Mucosa of descending colon (tissue), 3 donors: ENCODE measurements at regions not wholly inside any gene's neighbourhood (a gene's known extent, or its start where the extent isn't known, plus 50 kb on each side); places are given as distances from the start of the nearest gene placed in this dataset.

Source experiments
- ATAC-seq: fragments of 200-7000 bp; cut with Tn5 transposase; one replicate; pipeline ENCODE4 v1.9.1; 2020; ENCODE audit warnings: mild to moderate bottlenecking, moderate library complexity
- DNase-seq, 3 donors: peaks; one replicate each; pipeline ENCODE4 v3.0.0-alpha.2; 2020
- H3K36me3 ChIP-seq: fragments of 200-600 bp; one replicate; pipeline ENCODE4 v1.8.0; 2021; ENCODE audit warnings: low read depth, mild to moderate bottlenecking
- H3K4me1 ChIP-seq: fragments of 200-600 bp; one replicate; pipeline ENCODE4 v1.8.0; 2021; ENCODE audit warnings: low read depth, mild to moderate bottlenecking
- H3K4me3 ChIP-seq: fragments of 200-600 bp; one replicate; pipeline ENCODE4 v1.8.0; 2021; ENCODE audit warnings: mild to moderate bottlenecking
- H3K9me3 ChIP-seq: fragments of 200-600 bp; one replicate; pipeline ENCODE4 v1.8.0; 2021; ENCODE audit warnings: mild to moderate bottlenecking
- intact Hi-C, 2 donors: fragments of 100-400 bp; cut with DNase I in 1 of 2; cut with micrococcal nuclease in 1 of 2; formaldehyde crosslinking; loops; one replicate each; pipeline versions ENCODE4 v1.11.0 to v1.11.1; 2022; cut with DNase I, micrococcal nuclease
- TF ChIP-seq, protein P1 (sequence below): fragments of 200-600 bp; IDR thresholded peaks from one replicate; pipeline ENCODE4 v1.8.0; 2022; ENCODE audit warnings: antibody characterized with exemption, mild to moderate bottlenecking
- donor health status: DM: no; HTN: no; CAD: no; lungs with moderate emphysema.
- donor health status: DM: no; HTN: no; CAD: no.
- donor health status: DM: no; HTN: yes; CAD: no.

DNA sequence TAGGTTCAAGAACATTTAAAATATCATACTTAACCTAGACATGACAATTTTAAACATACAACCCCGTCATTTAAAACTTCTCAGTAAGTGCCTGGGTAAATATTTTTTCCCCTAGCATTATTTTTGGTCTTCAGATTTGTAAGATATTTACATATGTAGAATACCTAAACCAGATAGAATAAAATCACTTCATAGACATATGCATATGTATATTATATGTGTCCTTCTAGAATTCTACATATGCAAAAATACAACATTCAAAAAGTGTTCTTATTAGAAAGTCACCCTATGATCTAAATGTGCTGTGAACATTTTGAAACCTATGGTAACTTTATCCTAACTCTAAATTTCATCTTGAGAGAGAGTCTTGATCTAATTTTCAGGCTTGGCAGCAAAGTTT lies 1467.0 kb upstream of the B3GALT2 start:
- no peaks in the 10 kb centered on the region for H3K4me1 ChIP-seq
- DNase-seq = no peak
- ATAC-seq = no peak
- H3K9me3 ChIP-seq = no peaks in the 10 kb centered on the region
- intact Hi-C loops = no loop called here
- TF ChIP-seq, protein P1, sequence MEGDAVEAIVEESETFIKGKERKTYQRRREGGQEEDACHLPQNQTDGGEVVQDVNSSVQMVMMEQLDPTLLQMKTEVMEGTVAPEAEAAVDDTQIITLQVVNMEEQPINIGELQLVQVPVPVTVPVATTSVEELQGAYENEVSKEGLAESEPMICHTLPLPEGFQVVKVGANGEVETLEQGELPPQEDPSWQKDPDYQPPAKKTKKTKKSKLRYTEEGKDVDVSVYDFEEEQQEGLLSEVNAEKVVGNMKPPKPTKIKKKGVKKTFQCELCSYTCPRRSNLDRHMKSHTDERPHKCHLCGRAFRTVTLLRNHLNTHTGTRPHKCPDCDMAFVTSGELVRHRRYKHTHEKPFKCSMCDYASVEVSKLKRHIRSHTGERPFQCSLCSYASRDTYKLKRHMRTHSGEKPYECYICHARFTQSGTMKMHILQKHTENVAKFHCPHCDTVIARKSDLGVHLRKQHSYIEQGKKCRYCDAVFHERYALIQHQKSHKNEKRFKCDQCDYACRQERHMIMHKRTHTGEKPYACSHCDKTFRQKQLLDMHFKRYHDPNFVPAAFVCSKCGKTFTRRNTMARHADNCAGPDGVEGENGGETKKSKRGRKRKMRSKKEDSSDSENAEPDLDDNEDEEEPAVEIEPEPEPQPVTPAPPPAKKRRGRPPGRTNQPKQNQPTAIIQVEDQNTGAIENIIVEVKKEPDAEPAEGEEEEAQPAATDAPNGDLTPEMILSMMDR = no peak
- no peak overlapping the region for H3K4me3 ChIP-seq
- H3K36me3 ChIP-seq = no peaks in the 10 kb centered on the region

DNA sequence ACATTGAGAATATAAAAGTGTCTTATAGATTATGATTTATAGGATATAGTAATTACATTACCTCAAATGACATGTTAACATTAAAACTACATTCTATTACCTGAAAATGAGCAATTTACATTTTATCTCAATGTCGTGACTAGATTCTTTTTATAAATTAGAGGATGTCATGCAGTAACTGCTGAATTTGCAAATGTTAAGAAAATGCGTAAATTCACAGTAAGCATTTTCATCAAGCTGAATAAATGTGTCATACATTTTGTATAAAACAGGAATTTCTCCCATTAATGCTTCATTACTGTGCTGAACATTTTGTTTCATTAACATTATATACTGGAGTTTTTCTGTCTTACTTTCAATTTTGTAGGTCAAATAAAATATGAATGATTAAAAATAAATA lies 1460.7 kb upstream of the B3GALT2 start:
- DNase-seq = no peak
- intact Hi-C loops = no loop called here
- Histone ChIP-seq H3K4me1 (no peaks in the 10 kb centered on the region), H3K4me3 (no peak overlapping the region), H3K36me3 (no peaks in the 10 kb centered on the region), H3K9me3 (no peaks in the 10 kb centered on the region)
- ATAC-seq = no peak
- TF ChIP-seq, protein P1 = no peak

DNA sequence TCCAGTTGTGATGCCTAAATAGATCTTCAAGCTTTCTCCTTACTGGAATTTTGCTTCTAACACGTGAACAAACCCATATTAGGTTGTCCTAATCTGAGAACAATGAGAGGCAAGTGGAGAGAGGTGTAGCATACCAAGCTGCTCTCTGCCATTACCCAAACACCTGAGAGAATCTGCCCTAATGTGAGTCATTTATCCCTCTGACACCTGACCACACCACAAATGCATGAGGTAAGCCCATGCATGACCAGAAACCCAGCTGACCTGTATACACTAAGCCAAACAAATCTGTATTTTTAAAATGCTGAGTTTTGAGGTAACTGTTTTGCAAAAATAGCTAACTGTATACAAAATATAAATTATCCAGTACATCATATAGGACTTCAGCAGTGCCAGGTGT lies 1458.1 kb upstream of the B3GALT2 start:
- DNase-seq (no peak), ATAC-seq (no peak)
- Histone ChIP-seq H3K4me1 (no peaks in the 10 kb centered on the region), H3K9me3 (no peaks in the 10 kb centered on the region), H3K4me3 (no peak overlapping the region), H3K36me3 (no peaks in the 10 kb centered on the region)
- TF ChIP-seq, protein P1 = no peak
- intact Hi-C loops = no loop called here

DNA sequence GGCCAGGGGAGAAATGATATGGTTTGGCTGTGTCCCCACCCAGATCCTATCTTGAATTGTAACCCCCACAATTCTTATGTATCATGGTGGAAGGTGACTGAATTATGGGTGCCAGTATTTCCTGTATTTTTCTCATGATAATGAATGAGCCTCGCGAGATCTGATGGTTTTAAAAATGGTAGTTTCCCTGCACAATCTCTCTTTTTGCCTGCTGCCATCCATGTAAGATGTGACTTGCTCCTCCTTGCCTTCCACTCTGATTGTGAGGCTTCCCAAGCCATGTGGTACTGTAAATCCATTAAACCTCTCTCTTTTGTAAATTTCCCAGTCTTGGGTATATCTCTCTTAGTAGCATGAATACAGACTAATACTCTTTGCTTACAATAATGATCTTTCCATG lies 1453.9 kb upstream of the B3GALT2 start:
- Histone ChIP-seq H3K9me3 (no peaks in the 10 kb centered on the region), H3K4me1 (no peaks in the 10 kb centered on the region), H3K4me3 (no peak overlapping the region), H3K36me3 (no peaks in the 10 kb centered on the region)
- TF ChIP-seq, protein P1 = no peak
- DNase-seq = no peak
- no peak for ATAC-seq
- intact Hi-C loops = no loop called here

DNA sequence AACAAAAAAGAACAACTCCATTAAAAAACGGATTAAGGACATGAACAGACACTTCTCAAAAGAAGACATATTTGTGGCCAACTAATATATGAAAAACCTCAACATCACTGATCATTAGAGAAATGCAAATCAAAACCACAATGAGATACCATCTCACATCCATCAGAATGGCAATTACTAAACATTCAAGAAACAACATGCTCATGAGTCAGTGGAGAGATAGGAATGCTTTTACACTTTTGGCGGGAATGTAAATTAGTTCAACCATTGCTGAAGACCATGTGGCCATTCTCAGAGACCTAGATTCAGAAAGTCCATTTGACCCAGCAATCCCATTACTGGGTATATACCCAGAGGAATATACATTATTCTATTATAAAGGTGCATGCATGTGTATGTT lies 1442.6 kb upstream of the B3GALT2 start:
- Histone ChIP-seq H3K4me3 (no peak overlapping the region), H3K36me3 (no peaks in the 10 kb centered on the region), H3K9me3 (no peaks in the 10 kb centered on the region), H3K4me1 (no peaks in the 10 kb centered on the region)
- ATAC-seq (no peak), DNase-seq (no peak)
- TF ChIP-seq, protein P1 = no peak
- intact Hi-C loops = no loop called here

DNA sequence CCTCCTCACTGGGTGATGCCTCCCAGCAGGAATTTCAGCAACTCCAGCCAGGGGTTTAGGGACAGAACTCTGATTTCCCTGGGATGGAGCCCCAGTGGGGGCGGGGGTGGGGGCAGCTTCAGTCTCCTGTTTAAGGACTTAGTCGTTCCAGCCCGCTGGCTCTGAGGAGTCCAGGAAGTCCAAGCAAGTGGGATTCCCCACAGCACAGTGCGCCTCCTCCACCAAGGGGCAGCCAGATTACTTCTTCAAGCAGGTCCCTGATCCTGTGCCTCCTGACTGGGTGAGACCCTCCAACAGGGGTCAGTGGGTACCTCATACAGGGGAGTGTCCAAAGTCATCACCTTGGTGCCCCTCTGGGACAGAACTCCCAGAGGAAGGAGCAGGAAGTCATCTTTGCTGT lies 1438.4 kb upstream of the B3GALT2 start:
- Histone ChIP-seq H3K36me3 (no peaks in the 10 kb centered on the region), H3K4me3 (no peak overlapping the region), H3K4me1 (no peaks in the 10 kb centered on the region), H3K9me3 (no peaks in the 10 kb centered on the region)
- intact Hi-C loops = no loop called here
- ATAC-seq (no peak), DNase-seq (no peak)
- TF ChIP-seq, protein P1 = no peak
